ENCODE measurements at regions not wholly inside any gene's neighbourhood (a gene's known extent, or its start where the extent isn't known, plus 50 kb on each side); places are given as distances from the start of the nearest gene placed in this dataset.
A peak's percentile ranks its signal among the peaks of the same experiment; 100 is the strongest.

GRCh38 chr12:127675936-127676335 is 591.0 kb upstream of the TMEM132C start:
- H2AFZ ChIP-seq (replicated peaks), result no peak overlapping the region
- no peaks in the 10 kb centered on the region for H3K36me3 Mint-ChIP-seq
- H4K20me1 ChIP-seq (ENCODE audit: low read depth), result no peaks in the 10 kb centered on the region
- H3K9ac ChIP-seq, result no peak overlapping the region
- H3K4me1 ChIP-seq, result peaks cover 4% of the 10 kb centered on the region
- peaks cover 5% of the 10 kb centered on the region for H3K4me1 Mint-ChIP-seq
- no peak overlapping the region for H3K4me3 ChIP-seq
- no peaks in the 10 kb centered on the region for H3K79me2 ChIP-seq (ENCODE audit: low read depth)
- TF ChIP-seq, protein P1, sequence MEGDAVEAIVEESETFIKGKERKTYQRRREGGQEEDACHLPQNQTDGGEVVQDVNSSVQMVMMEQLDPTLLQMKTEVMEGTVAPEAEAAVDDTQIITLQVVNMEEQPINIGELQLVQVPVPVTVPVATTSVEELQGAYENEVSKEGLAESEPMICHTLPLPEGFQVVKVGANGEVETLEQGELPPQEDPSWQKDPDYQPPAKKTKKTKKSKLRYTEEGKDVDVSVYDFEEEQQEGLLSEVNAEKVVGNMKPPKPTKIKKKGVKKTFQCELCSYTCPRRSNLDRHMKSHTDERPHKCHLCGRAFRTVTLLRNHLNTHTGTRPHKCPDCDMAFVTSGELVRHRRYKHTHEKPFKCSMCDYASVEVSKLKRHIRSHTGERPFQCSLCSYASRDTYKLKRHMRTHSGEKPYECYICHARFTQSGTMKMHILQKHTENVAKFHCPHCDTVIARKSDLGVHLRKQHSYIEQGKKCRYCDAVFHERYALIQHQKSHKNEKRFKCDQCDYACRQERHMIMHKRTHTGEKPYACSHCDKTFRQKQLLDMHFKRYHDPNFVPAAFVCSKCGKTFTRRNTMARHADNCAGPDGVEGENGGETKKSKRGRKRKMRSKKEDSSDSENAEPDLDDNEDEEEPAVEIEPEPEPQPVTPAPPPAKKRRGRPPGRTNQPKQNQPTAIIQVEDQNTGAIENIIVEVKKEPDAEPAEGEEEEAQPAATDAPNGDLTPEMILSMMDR (IDR thresholded peaks at IDR 0.05), result no peak
- TF ChIP-seq EZH2phosphoT487 (IDR thresholded peaks at IDR 0.05) (no peak), EZH2 (IDR thresholded peaks at IDR 0.05) (no peak)
- no peaks in the 10 kb centered on the region for H3F3A ChIP-seq (ENCODE audit: low read depth)
- H3K4me3 Mint-ChIP-seq, result no peak overlapping the region
- no peak overlapping the region for H3K4me2 ChIP-seq
- no peaks in the 10 kb centered on the region for H3K9me3 ChIP-seq (ENCODE audit: low read depth)
- no peaks in the 10 kb centered on the region for H3K9me3 Mint-ChIP-seq
- no peaks in the 10 kb centered on the region for H3K36me3 ChIP-seq
- H3K27ac Mint-ChIP-seq, result no peak overlapping the region
- peaks cover 10% of the 10 kb centered on the region for H3K27me3 Mint-ChIP-seq (ENCODE audit: insufficient read depth, low read depth)
- no peak overlapping the region for H3K27ac ChIP-seq
- no peak for DNase-seq (ENCODE audit: low spot score)
- no peaks in the 10 kb centered on the region for H3K27me3 ChIP-seq

- Mint-ChIP-seq H3K4me1 (peaks cover 5% of the 10 kb centered on the region), H3K36me3 (no peaks in the 10 kb centered on the region), H3K27ac (no peak overlapping the region), H3K27me3 (ENCODE audit: insufficient read depth, low read depth) (peaks cover 12% of the 10 kb centered on the region), H3K4me3 (no peak overlapping the region), H3K9me3 (no peaks in the 10 kb centered on the region)
- H4K20me1 ChIP-seq (ENCODE audit: low read depth), result no peaks in the 10 kb centered on the region
- H3K27me3 ChIP-seq, result no peaks in the 10 kb centered on the region
- no peak for TF ChIP-seq EZH2phosphoT487 (IDR thresholded peaks at IDR 0.05)
- TF ChIP-seq, protein P1 (IDR thresholded peaks at IDR 0.05), result peak; percentile 87
- H3K4me3 ChIP-seq, result no peak overlapping the region
- H3K79me2 ChIP-seq (ENCODE audit: low read depth), result no peaks in the 10 kb centered on the region
- no peaks in the 10 kb centered on the region for H3K9me3 ChIP-seq (ENCODE audit: low read depth)
- H3F3A ChIP-seq (ENCODE audit: low read depth), result no peaks in the 10 kb centered on the region
- H3K4me2 ChIP-seq, result no peak overlapping the region
- no peak overlapping the region for H3K27ac ChIP-seq
- H2AFZ ChIP-seq (replicated peaks), result no peak overlapping the region
- peaks cover 4% of the 10 kb centered on the region for H3K4me1 ChIP-seq
- no peaks in the 10 kb centered on the region for H3K36me3 ChIP-seq
- no peak overlapping the region for H3K9ac ChIP-seq
- DNase-seq (ENCODE audit: low spot score), result peak; percentile 92
These were observed 589.3 kb upstream of the TMEM132C start for GRCh38 chr12:127677537-127678131.

DNA sequence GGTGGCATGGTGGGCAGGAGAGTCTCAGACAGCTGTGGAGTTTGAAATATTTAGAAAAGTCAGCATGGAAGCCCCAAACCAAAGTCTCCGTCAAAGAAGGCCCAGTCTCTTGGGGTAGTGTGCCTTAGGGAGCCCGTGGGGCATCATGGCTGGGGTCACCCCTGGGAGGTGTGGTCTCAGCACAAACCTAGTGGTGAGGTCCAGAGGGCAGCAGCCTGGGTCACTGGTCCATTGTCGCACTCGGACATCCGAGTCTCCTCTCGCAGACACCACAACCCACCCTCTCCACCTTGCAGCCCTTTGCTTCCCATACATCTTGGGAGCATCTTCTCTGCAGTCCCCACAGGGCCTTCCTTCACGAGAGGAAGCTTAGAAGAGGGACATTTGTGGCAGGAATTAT is 588.0 kb upstream of the TMEM132C start:
- no peaks in the 10 kb centered on the region for H3F3A ChIP-seq (ENCODE audit: low read depth)
- no peak overlapping the region for H3K9ac ChIP-seq
- H3K79me2 ChIP-seq (ENCODE audit: low read depth), result no peaks in the 10 kb centered on the region
- peaks cover 4% of the 10 kb centered on the region for H3K4me1 ChIP-seq
- peaks cover 5% of the 10 kb centered on the region for H3K4me1 Mint-ChIP-seq
- H3K36me3 ChIP-seq, result no peaks in the 10 kb centered on the region
- TF ChIP-seq EZH2 (IDR thresholded peaks at IDR 0.05), result no peak
- H3K27ac Mint-ChIP-seq, result no peak overlapping the region
- no peak overlapping the region for H3K4me2 ChIP-seq
- no peak overlapping the region for H3K4me3 Mint-ChIP-seq
- no peaks in the 10 kb centered on the region for H3K27me3 ChIP-seq
- no peak overlapping the region for H2AFZ ChIP-seq (replicated peaks)
- no peaks in the 10 kb centered on the region for H3K36me3 Mint-ChIP-seq
- H4K20me1 ChIP-seq (ENCODE audit: low read depth), result no peaks in the 10 kb centered on the region
- H3K9me3 Mint-ChIP-seq, result no peaks in the 10 kb centered on the region
- no peaks in the 10 kb centered on the region for H3K9me3 ChIP-seq (ENCODE audit: low read depth)
- peaks cover 9% of the 10 kb centered on the region for H3K27me3 Mint-ChIP-seq (ENCODE audit: insufficient read depth, low read depth)
- no peak overlapping the region for H3K4me3 ChIP-seq
- H3K27ac ChIP-seq, result no peak overlapping the region
- no peak for DNase-seq (ENCODE audit: low spot score)

- Histone ChIP-seq H3K9me3 (ENCODE audit: low read depth) (peaks cover 3% of the 10 kb centered on the region), H3K4me3 (no peak overlapping the region), H2AFZ (replicated peaks) (no peak overlapping the region), H3K9ac (no peak overlapping the region), H4K20me1 (ENCODE audit: low read depth) (no peaks in the 10 kb centered on the region), H3K4me2 (no peak overlapping the region), H3F3A (ENCODE audit: low read depth) (no peaks in the 10 kb centered on the region), H3K27me3 (no peaks in the 10 kb centered on the region), H3K27ac (no peak overlapping the region), H3K4me1 (peaks cover 4% of the 10 kb centered on the region), H3K36me3 (no peaks in the 10 kb centered on the region), H3K79me2 (ENCODE audit: low read depth) (no peaks in the 10 kb centered on the region)
- Mint-ChIP-seq H3K4me3 (no peak overlapping the region), H3K36me3 (no peaks in the 10 kb centered on the region), H3K27ac (no peak overlapping the region), H3K9me3 (peaks cover 3% of the 10 kb centered on the region), H3K27me3 (ENCODE audit: insufficient read depth, low read depth) (peaks cover 8% of the 10 kb centered on the region), H3K4me1 (peaks cover 5% of the 10 kb centered on the region)
- DNase-seq (ENCODE audit: low spot score), result no peak
- no peak for TF ChIP-seq EZH2 (IDR thresholded peaks at IDR 0.05)
- TF ChIP-seq EZH2phosphoT487 (IDR thresholded peaks at IDR 0.05), result no peak
- TF ChIP-seq, protein P1 (IDR thresholded peaks at IDR 0.05), result no peak
These were observed 586.5 kb upstream of the TMEM132C start for GRCh38 chr12:127680516-127680915.
